GM19239 (cell line): ENCODE measurements at regions not wholly inside any gene's neighbourhood (a gene's known extent, or its start where the extent isn't known, plus 50 kb on each side); places are given as distances from the start of the nearest gene placed in this dataset.
A peak's percentile ranks its signal among the peaks of the same experiment; 100 is the strongest.
"Not testable (repeated sequence)": the region's sequence is repeated elsewhere in the genome, so short reads cannot be mapped to it uniquely, and the experiment has no call there.

Experiments used
- DNase-seq: peaks from one replicate; pipeline ENCODE4 v3.0.0; 2011; ENCODE audit warnings: low spot score; ENCODE audit not compliant: insufficient read length
- FAIRE-seq: peaks from 2 replicates; lab custom pipeline; 2011; peaks lifted over from hg19 to GRCh38; lab: Jason Lieb, UNC

- not testable (repeated sequence) for DNase-seq, FAIRE-seq
Measured at GRCh38 chrX:115840729-115841409, 279.9 kb downstream of the PLS3 start.

GRCh38 chrX:115850986-115851385 is 290.0 kb downstream of the PLS3 start:
- not testable (repeated sequence) for FAIRE-seq, DNase-seq

- FAIRE-seq, DNase-seq: not testable (repeated sequence)
Measured at GRCh38 chrX:115853260-115853659, 292.3 kb downstream of the PLS3 start.

- DNase-seq, FAIRE-seq: not testable (repeated sequence)
Measured at GRCh38 chrX:115881170-115881569, 289.4 kb upstream of the AGTR2 start.

GRCh38 chrX:115884121-115884520 is 286.4 kb upstream of the AGTR2 start:
- not testable (repeated sequence) for FAIRE-seq

GRCh38 chrX:115888041-115888440 is 282.5 kb upstream of the AGTR2 start:
- not testable (repeated sequence) for FAIRE-seq, DNase-seq

More at GRCh38 chrX:115884121-115884520, 286.4 kb upstream of the AGTR2 start:
- DNase-seq: not testable (repeated sequence)

- not testable (repeated sequence) for FAIRE-seq, DNase-seq
Measured at GRCh38 chrX:115888519-115888918, 282.0 kb upstream of the AGTR2 start.

GRCh38 chrX:115889121-115889890 is 281.2 kb upstream of the AGTR2 start:
- FAIRE-seq: no peak
- no peak for DNase-seq

- FAIRE-seq (no peak), DNase-seq (no peak)
Measured at GRCh38 chrX:115892056-115892708, 278.4 kb upstream of the AGTR2 start.

GRCh38 chrX:115892787-115893671 is 277.5 kb upstream of the AGTR2 start:
- DNase-seq (no peak), FAIRE-seq (peak; percentile 45)

- DNase-seq (no peak), FAIRE-seq (peak; percentile 89)
Measured at GRCh38 chrX:115894087-115894486, 276.5 kb upstream of the AGTR2 start.

- FAIRE-seq (no peak), DNase-seq (no peak)
Measured at GRCh38 chrX:115895678-115896329, 274.7 kb upstream of the AGTR2 start.

GRCh38 chrX:115896362-115896761 is 274.2 kb upstream of the AGTR2 start:
- no peak for FAIRE-seq
- no peak for DNase-seq

GRCh38 chrX:115897956-115898355 is 272.6 kb upstream of the AGTR2 start:
- FAIRE-seq: no peak
- no peak for DNase-seq

GRCh38 chrX:115898382-115899001 is 272.1 kb upstream of the AGTR2 start:
- DNase-seq (no peak), FAIRE-seq (peak; percentile 84)

- DNase-seq (no peak), FAIRE-seq (peak; percentile 23)
Measured at GRCh38 chrX:115900425-115900824, 270.1 kb upstream of the AGTR2 start.

GRCh38 chrX:115901241-115901640 is 269.3 kb upstream of the AGTR2 start:
- no peak for FAIRE-seq
- DNase-seq: no peak

GRCh38 chrX:115902995-115903394 is 267.5 kb upstream of the AGTR2 start:
- no peak for DNase-seq
- FAIRE-seq: no peak

GRCh38 chrX:115906276-115906675 is 264.3 kb upstream of the AGTR2 start:
- FAIRE-seq (no peak), DNase-seq (no peak)
